ENCODE measurements at regions not wholly inside any gene's neighbourhood (a gene's known extent, or its start where the extent isn't known, plus 50 kb on each side); places are given as distances from the start of the nearest gene placed in this dataset.

GRCh38 chr6:164211254-164211653 is 796.7 kb downstream of the QKI start:
- no peaks in the 10 kb centered on the region for H3K36me3 Mint-ChIP-seq
- intact Hi-C loops (cut with micrococcal nuclease), result no loop called here
- ChIA-PET CTCF (no interaction called here), POLR2A (no interaction called here)
- H3K27me3 Mint-ChIP-seq, result peaks cover 0 to 8% (median 0%) of the 10 kb centered on the region in 5 donors
- H3K4me3 Mint-ChIP-seq, result no peak overlapping the region
- Histone ChIP-seq H3K27ac (ENCODE audit: low read depth, low read length) (no peak overlapping the region), H3K9me3 (ENCODE audit: control insufficient read depth in 2 of 3, low read length in 3 of 3) (no peaks in the 10 kb centered on the region), H3K27me3 (ENCODE audit: control insufficient read depth in 2 of 2, insufficient read depth in 2 of 2, low read length in 2 of 2) (no peaks in the 10 kb centered on the region), H3K4me3 (ENCODE audit: low read length) (no peak overlapping the region), H3K4me1 (ENCODE audit: control insufficient read depth in 2 of 2, insufficient read depth in 2 of 2, low read length in 2 of 2) (no peaks in the 10 kb centered on the region), H3K36me3 (ENCODE audit: control insufficient read depth in 2 of 3, insufficient read depth in 3 of 3, low read length in 3 of 3) (no peaks in the 10 kb centered on the region)
- no peaks in the 10 kb centered on the region for H3K4me1 Mint-ChIP-seq
- DNase-seq (no peak), ATAC-seq (no peak)
- no peak overlapping the region for H3K27ac Mint-ChIP-seq
- H3K9me3 Mint-ChIP-seq, result peaks cover 0 to 8% (median 2%) of the 10 kb centered on the region in 11 donors

- intact Hi-C loops (cut with micrococcal nuclease), result no loop called here
- no peak for ATAC-seq
- DNase-seq, result no peak
- Histone ChIP-seq H3K4me3 (ENCODE audit: low read length) (no peak overlapping the region), H3K9me3 (ENCODE audit: control insufficient read depth in 2 of 3, low read length in 3 of 3) (no peaks in the 10 kb centered on the region), H3K4me1 (ENCODE audit: control insufficient read depth in 2 of 2, insufficient read depth in 2 of 2, low read length in 2 of 2) (no peaks in the 10 kb centered on the region), H3K27ac (ENCODE audit: low read depth, low read length) (no peak overlapping the region), H3K36me3 (ENCODE audit: control insufficient read depth in 2 of 3, insufficient read depth in 3 of 3, low read length in 3 of 3) (no peaks in the 10 kb centered on the region), H3K27me3 (ENCODE audit: control insufficient read depth in 2 of 2, insufficient read depth in 2 of 2, low read length in 2 of 2) (no peaks in the 10 kb centered on the region)
- Mint-ChIP-seq H3K27me3 (peaks cover 0 to 8% (median 0%) of the 10 kb centered on the region in 5 donors), H3K4me1 (no peaks in the 10 kb centered on the region), H3K4me3 (no peak overlapping the region), H3K27ac (no peak overlapping the region), H3K36me3 (no peaks in the 10 kb centered on the region), H3K9me3 (peaks cover 0 to 9% (median 2%) of the 10 kb centered on the region in 11 donors)
- CTCF ChIA-PET, result no interaction called here
- POLR2A ChIA-PET, result no interaction called here
Observed at GRCh38 chr6:164210783-164211182, 796.3 kb downstream of the QKI start.

- Mint-ChIP-seq H3K4me1 (no peaks in the 10 kb centered on the region), H3K9me3 (peaks cover 0 to 10% (median 2%) of the 10 kb centered on the region in 11 donors), H3K27me3 (peaks cover 0 to 8% (median 0%) of the 10 kb centered on the region in 5 donors), H3K27ac (no peak overlapping the region), H3K36me3 (no peaks in the 10 kb centered on the region), H3K4me3 (no peak overlapping the region)
- H3K4me1 ChIP-seq (ENCODE audit: control insufficient read depth in 2 of 2, insufficient read depth in 2 of 2, low read length in 2 of 2), result no peaks in the 10 kb centered on the region
- ATAC-seq (no peak), DNase-seq (no peak)
- ChIA-PET CTCF (no interaction called here), POLR2A (no interaction called here)
- no peak overlapping the region for H3K27ac ChIP-seq (ENCODE audit: low read depth, low read length)
- H3K36me3 ChIP-seq (ENCODE audit: control insufficient read depth in 2 of 3, insufficient read depth in 3 of 3, low read length in 3 of 3), result no peaks in the 10 kb centered on the region
- H3K27me3 ChIP-seq (ENCODE audit: control insufficient read depth in 2 of 2, insufficient read depth in 2 of 2, low read length in 2 of 2), result no peaks in the 10 kb centered on the region
- H3K4me3 ChIP-seq (ENCODE audit: low read length), result no peak overlapping the region
- H3K9me3 ChIP-seq (ENCODE audit: control insufficient read depth in 2 of 3, low read length in 3 of 3), result no peaks in the 10 kb centered on the region
- intact Hi-C loops (cut with micrococcal nuclease), result no loop called here
Observed at GRCh38 chr6:164210323-164210722, 795.8 kb downstream of the QKI start.

GRCh38 chr6:164208371-164208770 is 793.9 kb downstream of the QKI start:
- no peak overlapping the region for H3K27ac Mint-ChIP-seq
- ChIA-PET CTCF (no interaction called here), POLR2A (no interaction called here)
- Histone ChIP-seq H3K27ac (ENCODE audit: low read depth, low read length) (no peak overlapping the region), H3K27me3 (ENCODE audit: control insufficient read depth in 2 of 2, insufficient read depth in 2 of 2, low read length in 2 of 2) (no peaks in the 10 kb centered on the region), H3K4me3 (ENCODE audit: low read length) (no peak overlapping the region), H3K4me1 (ENCODE audit: control insufficient read depth in 2 of 2, insufficient read depth in 2 of 2, low read length in 2 of 2) (no peaks in the 10 kb centered on the region), H3K36me3 (ENCODE audit: control insufficient read depth in 2 of 3, insufficient read depth in 3 of 3, low read length in 3 of 3) (no peaks in the 10 kb centered on the region), H3K9me3 (ENCODE audit: control insufficient read depth in 2 of 3, low read length in 3 of 3) (no peaks in the 10 kb centered on the region)
- ATAC-seq (no peak), DNase-seq (no peak)
- peaks cover 0 to 12% (median 4%) of the 10 kb centered on the region in 11 donors for H3K9me3 Mint-ChIP-seq
- no peaks in the 10 kb centered on the region for H3K4me1 Mint-ChIP-seq
- H3K4me3 Mint-ChIP-seq, result no peak overlapping the region
- H3K27me3 Mint-ChIP-seq, result peaks cover 0 to 8% (median 0%) of the 10 kb centered on the region in 5 donors
- intact Hi-C loops (cut with micrococcal nuclease), result no loop called here
- H3K36me3 Mint-ChIP-seq, result no peaks in the 10 kb centered on the region

- H3K4me1 Mint-ChIP-seq, result no peaks in the 10 kb centered on the region
- H3K27me3 Mint-ChIP-seq, result peaks cover 0 to 8% (median 0%) of the 10 kb centered on the region in 5 donors
- H3K36me3 Mint-ChIP-seq, result no peaks in the 10 kb centered on the region
- H3K27me3 ChIP-seq (ENCODE audit: control insufficient read depth in 2 of 2, insufficient read depth in 2 of 2, low read length in 2 of 2), result no peaks in the 10 kb centered on the region
- no peaks in the 10 kb centered on the region for H3K9me3 ChIP-seq (ENCODE audit: control insufficient read depth in 2 of 3, low read length in 3 of 3)
- intact Hi-C loops (cut with micrococcal nuclease), result no loop called here
- ATAC-seq (no peak), DNase-seq (no peak)
- POLR2A ChIA-PET, result no interaction called here
- no peak overlapping the region for H3K27ac ChIP-seq (ENCODE audit: low read depth, low read length)
- no peak overlapping the region for H3K27ac Mint-ChIP-seq
- peaks cover 0 to 12% (median 4%) of the 10 kb centered on the region in 11 donors for H3K9me3 Mint-ChIP-seq
- no peaks in the 10 kb centered on the region for H3K36me3 ChIP-seq (ENCODE audit: control insufficient read depth in 2 of 3, insufficient read depth in 3 of 3, low read length in 3 of 3)
- no peaks in the 10 kb centered on the region for H3K4me1 ChIP-seq (ENCODE audit: control insufficient read depth in 2 of 2, insufficient read depth in 2 of 2, low read length in 2 of 2)
- CTCF ChIA-PET, result no interaction called here
- no peak overlapping the region for H3K4me3 Mint-ChIP-seq
- H3K4me3 ChIP-seq (ENCODE audit: low read length), result no peak overlapping the region
Observed at GRCh38 chr6:164206807-164207423, 792.4 kb downstream of the QKI start.

GRCh38 chr6:164200071-164200470 is 785.6 kb downstream of the QKI start:
- ChIA-PET POLR2A (no interaction called here), CTCF (no interaction called here)
- Mint-ChIP-seq H3K4me3 (no peak overlapping the region), H3K36me3 (no peaks in the 10 kb centered on the region), H3K4me1 (no peaks in the 10 kb centered on the region), H3K27ac (no peak overlapping the region), H3K9me3 (peaks cover 0 to 8% (median 2%) of the 10 kb centered on the region in 11 donors), H3K27me3 (peaks cover 0 to 12% (median 5%) of the 10 kb centered on the region in 5 donors)
- no peak for DNase-seq
- Histone ChIP-seq H3K36me3 (ENCODE audit: control insufficient read depth in 2 of 3, insufficient read depth in 3 of 3, low read length in 3 of 3) (no peaks in the 10 kb centered on the region), H3K4me1 (ENCODE audit: control insufficient read depth in 2 of 2, insufficient read depth in 2 of 2, low read length in 2 of 2) (no peaks in the 10 kb centered on the region), H3K4me3 (ENCODE audit: low read length) (no peak overlapping the region), H3K9me3 (ENCODE audit: control insufficient read depth in 2 of 3, low read length in 3 of 3) (no peaks in the 10 kb centered on the region), H3K27ac (ENCODE audit: low read depth, low read length) (no peak overlapping the region), H3K27me3 (ENCODE audit: control insufficient read depth in 2 of 2, insufficient read depth in 2 of 2, low read length in 2 of 2) (no peaks in the 10 kb centered on the region)
- intact Hi-C loops (cut with micrococcal nuclease), result no loop called here
- ATAC-seq, result no peak

- H3K9me3 ChIP-seq (ENCODE audit: control insufficient read depth in 2 of 3, low read length in 3 of 3), result no peaks in the 10 kb centered on the region
- ATAC-seq (no peak), DNase-seq (no peak)
- H3K27ac ChIP-seq (ENCODE audit: low read depth, low read length), result no peak overlapping the region
- intact Hi-C loops (cut with micrococcal nuclease), result no loop called here
- no peak overlapping the region for H3K4me3 ChIP-seq (ENCODE audit: low read length)
- Mint-ChIP-seq H3K27ac (no peak overlapping the region), H3K9me3 (peaks cover 0 to 2% (median 0%) of the 10 kb centered on the region in 11 donors), H3K4me1 (no peaks in the 10 kb centered on the region), H3K27me3 (peaks cover 0 to 12% (median 8%) of the 10 kb centered on the region in 5 donors), H3K4me3 (no peak overlapping the region), H3K36me3 (no peaks in the 10 kb centered on the region)
- H3K36me3 ChIP-seq (ENCODE audit: control insufficient read depth in 2 of 3, insufficient read depth in 3 of 3, low read length in 3 of 3), result no peaks in the 10 kb centered on the region
- H3K4me1 ChIP-seq (ENCODE audit: control insufficient read depth in 2 of 2, insufficient read depth in 2 of 2, low read length in 2 of 2), result no peaks in the 10 kb centered on the region
- no peaks in the 10 kb centered on the region for H3K27me3 ChIP-seq (ENCODE audit: control insufficient read depth in 2 of 2, insufficient read depth in 2 of 2, low read length in 2 of 2)
- ChIA-PET POLR2A (no interaction called here), CTCF (interaction anchor here (0.6 kb wide), 1 partner anchor 704 kb away, joined by 3 read pairs; no protein-coding TSS in a partner anchor)
Observed at GRCh38 chr6:164195942-164196281, 781.4 kb downstream of the QKI start.
